ENCODE measurements at regions not wholly inside any gene's neighbourhood (a gene's known extent, or its start where the extent isn't known, plus 50 kb on each side); places are given as distances from the start of the nearest gene placed in this dataset.

- TF ChIP-seq TAF1 (IDR thresholded peaks at IDR 0.05; ENCODE audit: borderline replicate concordance, insufficient read depth, low read length) (no peak), REST (IDR thresholded peaks at IDR 0.05; ENCODE audit: insufficient read depth in 1 of 2, low read depth in 2 of 2, low read length in 2 of 2) (no peak), FOXP2 (optimal IDR thresholded peaks at IDR 0.05; ENCODE audit: borderline replicate concordance, extremely low read depth, extremely low read length, insufficient read depth) (no peak), SIN3A (IDR thresholded peaks at IDR 0.05; ENCODE audit: borderline replicate concordance, insufficient read depth, low read length) (no peak), POLR2AphosphoS5 (IDR thresholded peaks at IDR 0.05; ENCODE audit: low read depth, low read length) (no peak)
These were observed 61.6 kb upstream of the ACSL1 start for GRCh38 chr4:184887333-184887732.

- TF ChIP-seq SIN3A (IDR thresholded peaks at IDR 0.05; ENCODE audit: borderline replicate concordance, insufficient read depth, low read length) (no peak), FOXP2 (optimal IDR thresholded peaks at IDR 0.05; ENCODE audit: borderline replicate concordance, extremely low read depth, extremely low read length, insufficient read depth) (no peak), REST (IDR thresholded peaks at IDR 0.05; ENCODE audit: insufficient read depth in 1 of 2, low read depth in 2 of 2, low read length in 2 of 2) (no peak), POLR2AphosphoS5 (IDR thresholded peaks at IDR 0.05; ENCODE audit: low read depth, low read length) (no peak), TAF1 (IDR thresholded peaks at IDR 0.05; ENCODE audit: borderline replicate concordance, insufficient read depth, low read length) (no peak)
These were observed 62.2 kb upstream of the ACSL1 start for GRCh38 chr4:184887947-184888346.

- TF ChIP-seq TAF1 (IDR thresholded peaks at IDR 0.05; ENCODE audit: borderline replicate concordance, insufficient read depth, low read length): no peak
These were observed 64.0 kb upstream of the ACSL1 start for GRCh38 chr4:184889666-184890335.

- no peak for TF ChIP-seq POLR2AphosphoS5 (IDR thresholded peaks at IDR 0.05; ENCODE audit: low read depth, low read length)
- TF ChIP-seq FOXP2 (optimal IDR thresholded peaks at IDR 0.05; ENCODE audit: borderline replicate concordance, extremely low read depth, extremely low read length, insufficient read depth): no peak
These were observed 64.7 kb upstream of the ACSL1 start for GRCh38 chr4:184890499-184890898.

- no peak for TF ChIP-seq SIN3A (IDR thresholded peaks at IDR 0.05; ENCODE audit: borderline replicate concordance, insufficient read depth, low read length)
- no peak for TF ChIP-seq REST (IDR thresholded peaks at IDR 0.05; ENCODE audit: insufficient read depth in 1 of 2, low read depth in 2 of 2, low read length in 2 of 2)
- no peak for TF ChIP-seq FOXP2 (optimal IDR thresholded peaks at IDR 0.05; ENCODE audit: borderline replicate concordance, extremely low read depth, extremely low read length, insufficient read depth)
- no peak for TF ChIP-seq TAF1 (IDR thresholded peaks at IDR 0.05; ENCODE audit: borderline replicate concordance, insufficient read depth, low read length)
- no peak for TF ChIP-seq POLR2AphosphoS5 (IDR thresholded peaks at IDR 0.05; ENCODE audit: low read depth, low read length)
These were observed 66.1 kb upstream of the ACSL1 start for GRCh38 chr4:184891816-184892397.

- TF ChIP-seq SIN3A (IDR thresholded peaks at IDR 0.05; ENCODE audit: borderline replicate concordance, insufficient read depth, low read length) (no peak), POLR2AphosphoS5 (IDR thresholded peaks at IDR 0.05; ENCODE audit: low read depth, low read length) (no peak), FOXP2 (optimal IDR thresholded peaks at IDR 0.05; ENCODE audit: borderline replicate concordance, extremely low read depth, extremely low read length, insufficient read depth) (no peak), TAF1 (IDR thresholded peaks at IDR 0.05; ENCODE audit: borderline replicate concordance, insufficient read depth, low read length) (no peak), REST (IDR thresholded peaks at IDR 0.05; ENCODE audit: insufficient read depth in 1 of 2, low read depth in 2 of 2, low read length in 2 of 2) (no peak)
These were observed 67.2 kb upstream of the ACSL1 start for GRCh38 chr4:184892999-184893398.
